ENCODE measurements at regions not wholly inside any gene's neighbourhood (a gene's known extent, or its start where the extent isn't known, plus 50 kb on each side); places are given as distances from the start of the nearest gene placed in this dataset.

DNA sequence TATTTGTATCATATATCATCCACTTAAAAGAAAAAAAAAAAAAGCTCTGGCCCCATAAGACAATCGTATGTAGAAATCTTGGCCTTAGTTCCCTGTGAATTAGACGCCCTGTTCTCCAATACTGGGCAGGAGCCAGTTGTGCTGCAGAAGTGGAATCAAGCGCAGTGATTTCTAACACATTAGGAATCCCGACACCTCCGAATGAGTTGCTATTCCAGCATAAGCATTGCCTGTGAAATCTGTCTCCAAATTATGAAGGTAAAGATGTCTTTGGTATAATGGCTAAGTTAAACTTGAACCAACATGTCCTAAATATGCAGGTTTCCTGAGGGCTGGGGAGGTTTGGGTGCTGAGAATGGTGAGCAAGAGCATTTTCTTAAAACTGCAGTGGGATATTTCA, 199.4 kb upstream of the ARRDC4 start:
- Histone ChIP-seq H3K27ac (ENCODE audit: low read depth, low read length) (no peak overlapping the region), H2AFZ (ENCODE audit: low read length, unreplicated experiment) (no peak overlapping the region), H3K36me3 (ENCODE audit: insufficient read depth, low read length) (no peaks in the 10 kb centered on the region), H3K27me3 (ENCODE audit: insufficient read depth, low read length) (0 out of 2 replicates have a peak, but pooled peaks cover 14% of the 10 kb centered on the region), H3K4me3 (ENCODE audit: low read depth, low read length) (no peak overlapping the region), H3K4me1 (ENCODE audit: control insufficient read depth, insufficient read depth, low read length, unreplicated experiment) (no peaks in the 10 kb centered on the region), H3K79me2 (ENCODE audit: control insufficient read depth, insufficient read depth, low read length, unreplicated experiment) (no peaks in the 10 kb centered on the region)

DNA sequence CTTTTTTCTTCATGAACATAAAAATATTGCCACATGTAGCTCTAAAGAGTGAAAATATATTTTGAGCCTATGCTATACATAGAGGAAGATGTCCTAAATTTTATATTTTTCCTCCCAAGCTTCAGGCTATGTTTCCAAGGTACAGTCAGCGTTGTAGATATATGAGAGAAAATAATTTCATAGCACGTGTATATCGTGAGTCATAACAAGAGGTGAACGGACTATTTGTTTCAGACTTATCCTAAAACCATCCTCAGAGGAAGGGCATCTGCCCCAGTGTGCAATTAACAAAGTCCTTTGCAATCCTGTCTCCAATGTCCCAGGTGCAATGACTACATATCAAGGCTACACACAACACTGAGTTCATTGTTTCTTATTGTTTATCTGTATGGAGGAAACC, 177.3 kb upstream of the ARRDC4 start:
- H3K27ac ChIP-seq (ENCODE audit: low read depth, low read length), result no peak overlapping the region
- H3K27me3 ChIP-seq (ENCODE audit: insufficient read depth, low read length), result no peaks in the 10 kb centered on the region
- H3K4me1 ChIP-seq (ENCODE audit: control insufficient read depth, insufficient read depth, low read length, unreplicated experiment), result no peaks in the 10 kb centered on the region
- H3K4me3 ChIP-seq (ENCODE audit: low read depth, low read length), result no peak overlapping the region
- no peak overlapping the region for H2AFZ ChIP-seq (ENCODE audit: low read length, unreplicated experiment)
- H3K36me3 ChIP-seq (ENCODE audit: insufficient read depth, low read length), result no peaks in the 10 kb centered on the region
- H3K79me2 ChIP-seq (ENCODE audit: control insufficient read depth, insufficient read depth, low read length, unreplicated experiment), result no peaks in the 10 kb centered on the region

DNA sequence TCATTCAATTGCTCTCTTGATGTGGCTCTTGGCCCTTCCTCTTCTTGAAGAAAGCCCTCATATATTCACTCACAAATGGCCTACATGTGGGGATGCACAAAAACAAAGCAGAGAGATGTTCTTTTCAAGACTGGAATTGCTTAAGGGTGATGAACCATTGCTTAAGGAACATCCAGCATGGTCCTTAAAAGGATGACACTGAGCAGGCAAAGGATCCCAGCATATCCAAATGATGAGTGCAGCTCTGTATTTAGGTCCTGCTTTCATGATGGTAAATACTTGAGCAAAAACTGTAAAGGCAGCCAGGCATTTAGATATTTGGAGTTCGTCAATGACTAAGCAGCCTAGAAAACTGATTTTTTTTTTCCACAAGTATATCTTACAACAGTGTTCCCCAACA, 173.8 kb upstream of the ARRDC4 start:
- H3K79me2 ChIP-seq (ENCODE audit: control insufficient read depth, insufficient read depth, low read length, unreplicated experiment), result no peaks in the 10 kb centered on the region
- H3K27ac ChIP-seq (ENCODE audit: low read depth, low read length), result no peak overlapping the region

DNA sequence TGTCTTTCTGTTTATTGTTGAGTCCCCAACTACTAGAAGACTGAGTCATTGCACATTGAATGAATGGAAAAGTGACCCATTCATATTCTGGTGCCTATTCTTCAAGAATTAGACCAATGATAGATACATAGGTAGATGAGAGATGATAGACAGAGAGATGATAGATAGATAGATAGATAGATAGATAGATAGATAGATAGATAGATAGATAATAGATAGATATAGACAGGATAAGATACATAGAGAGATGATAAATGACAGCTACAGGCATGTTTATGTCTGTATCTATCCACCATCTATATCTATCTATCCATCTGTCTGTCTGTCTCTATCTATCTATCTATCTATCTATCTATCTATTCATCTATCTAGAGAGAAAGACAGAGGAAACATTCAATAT, 170.3 kb upstream of the ARRDC4 start:
- H3K36me3 ChIP-seq (ENCODE audit: insufficient read depth, low read length), result no peaks in the 10 kb centered on the region
- H2AFZ ChIP-seq (ENCODE audit: low read length, unreplicated experiment), result no peak overlapping the region
- H3K4me1 ChIP-seq (ENCODE audit: control insufficient read depth, insufficient read depth, low read length, unreplicated experiment), result no peaks in the 10 kb centered on the region
- H3K4me3 ChIP-seq (ENCODE audit: low read depth, low read length), result no peak overlapping the region
- H3K27ac ChIP-seq (ENCODE audit: low read depth, low read length), result no peak overlapping the region
- no peaks in the 10 kb centered on the region for H3K27me3 ChIP-seq (ENCODE audit: insufficient read depth, low read length)
- no peaks in the 10 kb centered on the region for H3K79me2 ChIP-seq (ENCODE audit: control insufficient read depth, insufficient read depth, low read length, unreplicated experiment)

More for the DNA sequence above, 173.8 kb upstream of the ARRDC4 start:
- Histone ChIP-seq H3K4me1 (ENCODE audit: control insufficient read depth, insufficient read depth, low read length, unreplicated experiment) (no peaks in the 10 kb centered on the region), H3K36me3 (ENCODE audit: insufficient read depth, low read length) (no peaks in the 10 kb centered on the region), H3K27me3 (ENCODE audit: insufficient read depth, low read length) (no peaks in the 10 kb centered on the region), H2AFZ (ENCODE audit: low read length, unreplicated experiment) (no peak overlapping the region), H3K4me3 (ENCODE audit: low read depth, low read length) (no peak overlapping the region)

DNA sequence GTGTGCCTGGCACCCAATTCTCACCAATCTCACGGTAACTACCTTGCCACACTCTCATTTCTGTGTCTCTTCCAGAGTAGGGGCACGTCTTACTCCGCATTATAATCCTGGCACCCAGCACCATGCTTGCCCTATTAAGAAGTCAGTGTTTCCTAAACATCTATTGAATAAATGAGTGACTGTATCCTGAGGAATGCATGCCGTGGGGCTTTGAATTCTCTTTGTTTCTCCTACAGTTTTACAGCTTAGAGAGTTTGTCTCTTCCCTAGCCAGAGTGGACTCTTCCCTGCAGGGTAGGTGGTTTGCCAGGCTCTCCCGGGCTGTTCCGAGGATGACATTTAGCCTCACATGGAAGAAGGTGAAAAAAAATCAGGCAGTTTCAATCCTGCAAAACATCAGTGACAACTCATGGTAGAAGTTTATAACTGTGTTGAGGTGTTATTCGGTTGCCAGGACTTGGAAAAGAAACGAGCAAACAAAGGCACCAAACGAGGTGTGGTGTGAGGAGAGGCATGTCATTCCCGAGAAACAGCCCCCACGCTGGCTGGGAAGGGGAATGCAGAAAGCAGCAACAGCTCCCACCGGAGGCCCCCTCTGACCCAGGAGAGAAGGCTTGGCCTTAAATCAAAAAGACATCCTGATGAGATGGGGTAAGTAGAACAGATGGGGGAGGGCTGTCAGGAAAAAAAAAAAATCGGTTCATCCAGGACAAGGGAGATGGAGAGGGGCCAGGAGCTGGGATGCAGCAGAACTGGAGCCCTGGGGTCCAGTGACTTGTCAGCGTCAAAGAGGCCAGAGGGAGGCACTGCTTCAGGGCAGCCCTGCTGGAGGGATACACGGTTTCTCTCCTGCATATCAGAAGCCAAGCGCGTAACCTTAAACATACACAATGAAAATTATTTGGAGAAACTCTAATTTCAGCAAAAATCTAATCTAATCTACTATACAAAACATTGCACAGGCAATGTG, 168.4 kb upstream of the ARRDC4 start:
- H3K4me3 ChIP-seq (ENCODE audit: low read depth, low read length), result no peak overlapping the region
- no peaks in the 10 kb centered on the region for H3K36me3 ChIP-seq (ENCODE audit: insufficient read depth, low read length)
- no peaks in the 10 kb centered on the region for H3K79me2 ChIP-seq (ENCODE audit: control insufficient read depth, insufficient read depth, low read length, unreplicated experiment)
- no peaks in the 10 kb centered on the region for H3K27me3 ChIP-seq (ENCODE audit: insufficient read depth, low read length)
- no peaks in the 10 kb centered on the region for H3K4me1 ChIP-seq (ENCODE audit: control insufficient read depth, insufficient read depth, low read length, unreplicated experiment)
- H3K27ac ChIP-seq (ENCODE audit: low read depth, low read length), result no peak overlapping the region
- H2AFZ ChIP-seq (ENCODE audit: low read length, unreplicated experiment), result no peak overlapping the region

GRCh38 chr15:97804950-97805349, 155.6 kb upstream of the ARRDC4 start:
- no peak overlapping the region for H3K27ac ChIP-seq (ENCODE audit: low read depth, low read length)
- H3K4me3 ChIP-seq (ENCODE audit: low read depth, low read length), result no peak overlapping the region
- no peaks in the 10 kb centered on the region for H3K79me2 ChIP-seq (ENCODE audit: control insufficient read depth, insufficient read depth, low read length, unreplicated experiment)
- H3K4me1 ChIP-seq (ENCODE audit: control insufficient read depth, insufficient read depth, low read length, unreplicated experiment), result no peaks in the 10 kb centered on the region
- no peaks in the 10 kb centered on the region for H3K36me3 ChIP-seq (ENCODE audit: insufficient read depth, low read length)
- no peaks in the 10 kb centered on the region for H3K27me3 ChIP-seq (ENCODE audit: insufficient read depth, low read length)
- no peak overlapping the region for H2AFZ ChIP-seq (ENCODE audit: low read length, unreplicated experiment)

DNA sequence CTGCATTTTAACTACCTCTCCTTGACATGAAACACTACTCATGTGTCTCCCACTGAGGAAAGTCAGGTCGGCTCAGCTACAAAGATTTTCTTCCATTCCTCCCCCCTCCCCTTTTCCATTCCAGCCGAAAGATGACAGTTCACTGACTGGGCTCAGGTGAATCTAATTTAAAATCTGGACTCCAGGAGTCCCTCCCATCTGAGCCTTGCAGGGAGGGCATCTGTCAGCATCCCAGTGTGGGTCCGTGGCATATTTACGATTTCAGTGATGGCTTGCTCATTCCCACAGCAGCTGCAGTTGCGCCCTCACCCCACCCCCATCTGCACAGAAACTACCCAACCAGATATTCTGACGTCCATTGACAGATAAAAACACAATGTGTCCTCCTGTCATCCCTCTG, 153.7 kb upstream of the ARRDC4 start:
- Histone ChIP-seq H3K4me1 (ENCODE audit: control insufficient read depth, insufficient read depth, low read length, unreplicated experiment) (no peaks in the 10 kb centered on the region), H3K79me2 (ENCODE audit: control insufficient read depth, insufficient read depth, low read length, unreplicated experiment) (no peaks in the 10 kb centered on the region), H3K27me3 (ENCODE audit: insufficient read depth, low read length) (no peaks in the 10 kb centered on the region), H3K4me3 (ENCODE audit: low read depth, low read length) (no peak overlapping the region), H3K36me3 (ENCODE audit: insufficient read depth, low read length) (no peaks in the 10 kb centered on the region), H2AFZ (ENCODE audit: low read length, unreplicated experiment) (no peak overlapping the region), H3K27ac (ENCODE audit: low read depth, low read length) (no peak overlapping the region)

DNA sequence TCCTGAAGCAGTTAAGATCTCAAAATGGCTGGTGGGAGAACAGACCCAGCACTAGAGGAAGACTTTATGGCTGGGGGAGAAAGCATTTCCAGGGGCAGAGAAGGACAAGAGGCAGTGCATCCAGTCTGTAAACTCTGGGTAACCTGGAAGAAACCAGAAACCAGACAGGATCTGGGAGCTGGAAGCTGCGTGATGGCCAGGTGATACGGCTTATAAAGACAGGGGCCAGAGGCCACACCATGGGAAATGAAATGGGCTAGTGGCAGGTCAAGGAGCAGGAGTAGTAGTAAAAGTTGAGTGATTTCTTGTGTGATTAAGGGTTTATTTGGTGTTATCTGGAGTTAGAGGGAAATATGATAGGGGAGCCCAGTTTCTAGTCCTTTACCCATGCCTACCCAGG, 144.7 kb upstream of the ARRDC4 start:
- Histone ChIP-seq H3K79me2 (ENCODE audit: control insufficient read depth, insufficient read depth, low read length, unreplicated experiment) (no peaks in the 10 kb centered on the region), H3K27me3 (ENCODE audit: insufficient read depth, low read length) (no peaks in the 10 kb centered on the region), H3K27ac (ENCODE audit: low read depth, low read length) (no peak overlapping the region), H3K4me3 (ENCODE audit: low read depth, low read length) (no peak overlapping the region), H3K4me1 (ENCODE audit: control insufficient read depth, insufficient read depth, low read length, unreplicated experiment) (no peaks in the 10 kb centered on the region), H2AFZ (ENCODE audit: low read length, unreplicated experiment) (no peak overlapping the region), H3K36me3 (ENCODE audit: insufficient read depth, low read length) (no peaks in the 10 kb centered on the region)

- no peaks in the 10 kb centered on the region for H3K79me2 ChIP-seq (ENCODE audit: control insufficient read depth, insufficient read depth, low read length, unreplicated experiment)
- no peak overlapping the region for H3K27ac ChIP-seq (ENCODE audit: low read depth, low read length)
- H3K36me3 ChIP-seq (ENCODE audit: insufficient read depth, low read length), result no peaks in the 10 kb centered on the region
- H3K27me3 ChIP-seq (ENCODE audit: insufficient read depth, low read length), result no peaks in the 10 kb centered on the region
- no peak overlapping the region for H3K4me3 ChIP-seq (ENCODE audit: low read depth, low read length)
- H2AFZ ChIP-seq (ENCODE audit: low read length, unreplicated experiment), result no peak overlapping the region
- H3K4me1 ChIP-seq (ENCODE audit: control insufficient read depth, insufficient read depth, low read length, unreplicated experiment), result no peaks in the 10 kb centered on the region
Observed at GRCh38 chr15:97817276-97817890, 143.1 kb upstream of the ARRDC4 start.

- Histone ChIP-seq H3K4me3 (ENCODE audit: low read depth, low read length) (no peak overlapping the region), H3K4me1 (ENCODE audit: control insufficient read depth, insufficient read depth, low read length, unreplicated experiment) (no peaks in the 10 kb centered on the region), H3K27ac (ENCODE audit: low read depth, low read length) (no peak overlapping the region), H3K27me3 (ENCODE audit: insufficient read depth, low read length) (no peaks in the 10 kb centered on the region), H3K79me2 (ENCODE audit: control insufficient read depth, insufficient read depth, low read length, unreplicated experiment) (no peaks in the 10 kb centered on the region), H3K36me3 (ENCODE audit: insufficient read depth, low read length) (no peaks in the 10 kb centered on the region), H2AFZ (ENCODE audit: low read length, unreplicated experiment) (no peak overlapping the region)
Observed at GRCh38 chr15:97836003-97836402, 124.5 kb upstream of the ARRDC4 start.

DNA sequence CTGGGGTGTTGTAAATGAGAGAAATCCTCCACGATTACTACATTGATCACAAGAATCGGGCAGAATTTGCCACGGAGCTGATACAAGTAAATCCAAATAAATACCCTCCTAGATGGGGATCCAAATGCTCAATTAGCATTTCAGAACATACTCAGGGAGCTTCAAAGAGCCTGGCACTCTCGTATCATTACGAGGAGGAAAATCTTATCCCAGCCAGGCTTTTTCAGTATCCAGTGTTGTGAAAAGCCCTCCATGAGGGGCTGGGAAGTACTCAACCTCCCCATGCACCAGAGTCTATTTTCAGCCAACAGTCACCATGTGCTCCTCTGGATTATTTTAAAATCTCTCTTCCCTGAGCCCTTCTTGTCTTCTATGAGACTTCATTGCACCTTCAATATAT, 122.6 kb upstream of the ARRDC4 start:
- Histone ChIP-seq H3K4me3 (ENCODE audit: low read depth, low read length) (no peak overlapping the region), H2AFZ (ENCODE audit: low read length, unreplicated experiment) (no peak overlapping the region), H3K4me1 (ENCODE audit: control insufficient read depth, insufficient read depth, low read length, unreplicated experiment) (no peaks in the 10 kb centered on the region), H3K36me3 (ENCODE audit: insufficient read depth, low read length) (no peaks in the 10 kb centered on the region), H3K27ac (ENCODE audit: low read depth, low read length) (no peak overlapping the region), H3K27me3 (ENCODE audit: insufficient read depth, low read length) (no peaks in the 10 kb centered on the region), H3K79me2 (ENCODE audit: control insufficient read depth, insufficient read depth, low read length, unreplicated experiment) (no peaks in the 10 kb centered on the region)
